IPS DF 6.9 (cell line): ENCODE measurements at regions not wholly inside any gene's neighbourhood (a gene's known extent, or its start where the extent isn't known, plus 50 kb on each side); places are given as distances from the start of the nearest gene placed in this dataset.
"Not testable (repeated sequence)": the region's sequence is repeated elsewhere in the genome, so short reads cannot be mapped to it uniquely, and the experiment has no call there.

Experiments used
- DNase-seq: peaks from one replicate; pipeline ENCODE4 v3.0.0-alpha.2; 2013; ENCODE audit warnings: low read depth, low spot score
- H3K27ac ChIP-seq: one replicate; pipeline ENCODE4 v1.5.1; 2013; ENCODE audit warnings: low read length, control low read depth
- H3K27me3 ChIP-seq: 2 replicates; pipeline ENCODE4 v1.6.1; 2013; ENCODE audit warnings: mild to moderate bottlenecking, low read length; ENCODE audit not compliant: control insufficient read depth, insufficient read depth
- H3K36me3 ChIP-seq: 2 replicates; pipeline ENCODE4 v1.6.1; 2013; ENCODE audit warnings: low read length; ENCODE audit not compliant: control insufficient read depth, insufficient read depth
- H3K4me1 ChIP-seq: 2 replicates; pipeline ENCODE4 v1.6.1; 2013; ENCODE audit warnings: low read length; ENCODE audit not compliant: control insufficient read depth, insufficient read depth
- H3K4me3 ChIP-seq: 2 replicates; pipeline ENCODE4 v1.5.1; 2013; ENCODE audit warnings: mild to moderate bottlenecking, low read length
- H3K9me3 ChIP-seq: 2 replicates; pipeline ENCODE4 v1.6.1; 2013; ENCODE audit warnings: low read length, inconsistent platforms; ENCODE audit not compliant: control insufficient read depth, insufficient read depth
- WGBS: extraction: QIAGEN DNeasy Blood & Tissue Kit; methylation state at CpG from one replicate; pipeline ENCODE4 v1.1.7; 2013; ENCODE audit warnings: mixed read lengths, missing lambda C conversion rate; ENCODE audit not compliant: insufficient read length, insufficient coverage; 5-methylcytosine and 5-hydroxymethylcytosine counted together

DNA sequence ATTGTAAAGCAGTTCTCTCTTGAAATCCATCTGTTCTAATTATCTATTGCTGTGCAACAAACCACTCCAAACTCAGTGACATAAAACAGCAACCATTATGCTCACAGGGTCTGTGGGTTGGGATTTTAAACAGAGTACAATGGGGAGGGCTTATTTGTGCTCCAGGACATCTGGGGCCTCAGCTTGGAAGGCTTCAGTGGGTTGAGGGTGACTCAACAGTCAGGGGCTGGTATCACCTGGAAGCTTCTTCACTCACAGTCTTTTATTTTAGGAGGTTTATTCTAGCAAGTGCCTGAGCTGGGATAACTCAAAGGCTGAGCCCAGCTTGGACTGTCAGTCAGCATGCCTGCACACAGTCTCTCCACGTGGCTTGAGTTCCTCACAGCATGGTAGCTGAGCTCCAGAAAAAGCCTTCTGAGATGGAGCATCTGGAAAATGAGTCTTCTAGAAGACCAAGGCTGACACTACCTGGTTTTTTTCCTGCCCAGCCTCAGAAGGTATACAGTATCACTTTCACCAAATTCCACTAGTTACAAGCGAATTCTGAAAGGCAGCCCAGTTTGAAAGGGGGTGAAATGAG, 234.6 kb upstream of the ID4 start:
- Histone ChIP-seq H3K27me3 (no peaks in the 10 kb centered on the region), H3K36me3 (no peaks in the 10 kb centered on the region), H3K27ac (no peak overlapping the region), H3K4me1 (no peaks in the 10 kb centered on the region), H3K4me3 (no peak overlapping the region), H3K9me3 (no peaks in the 10 kb centered on the region)
- no peak for DNase-seq
- no CpG with 5 or more reads among the region's 2 CpGs for WGBS

DNA sequence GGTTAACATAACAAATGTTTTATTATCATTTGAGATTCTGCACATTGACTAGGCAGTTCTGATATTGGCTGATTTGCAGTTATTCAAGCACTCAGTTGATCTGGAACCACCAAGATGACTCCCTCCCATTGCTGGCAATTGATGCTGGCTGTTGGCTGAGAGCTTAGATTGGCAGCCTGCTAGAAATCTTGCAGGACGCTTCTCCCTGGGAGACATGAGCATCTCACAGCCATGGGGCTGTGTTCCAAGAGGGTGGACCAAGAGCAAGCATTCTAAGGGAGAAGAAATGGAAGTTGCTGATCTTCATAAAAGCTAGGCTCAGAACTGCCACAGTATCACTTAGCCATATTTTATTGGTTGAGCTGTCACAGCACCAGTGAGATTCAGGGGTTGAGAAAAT, 233.4 kb upstream of the ID4 start:
- no peak overlapping the region for H3K4me3 ChIP-seq
- no peak overlapping the region for H3K27ac ChIP-seq
- no peaks in the 10 kb centered on the region for H3K27me3 ChIP-seq
- H3K9me3 ChIP-seq: no peaks in the 10 kb centered on the region
- H3K4me1 ChIP-seq: no peaks in the 10 kb centered on the region
- H3K36me3 ChIP-seq: no peaks in the 10 kb centered on the region
- no CpG with 5 or more reads among the region's 1 CpG for WGBS
- no peak for DNase-seq

DNA sequence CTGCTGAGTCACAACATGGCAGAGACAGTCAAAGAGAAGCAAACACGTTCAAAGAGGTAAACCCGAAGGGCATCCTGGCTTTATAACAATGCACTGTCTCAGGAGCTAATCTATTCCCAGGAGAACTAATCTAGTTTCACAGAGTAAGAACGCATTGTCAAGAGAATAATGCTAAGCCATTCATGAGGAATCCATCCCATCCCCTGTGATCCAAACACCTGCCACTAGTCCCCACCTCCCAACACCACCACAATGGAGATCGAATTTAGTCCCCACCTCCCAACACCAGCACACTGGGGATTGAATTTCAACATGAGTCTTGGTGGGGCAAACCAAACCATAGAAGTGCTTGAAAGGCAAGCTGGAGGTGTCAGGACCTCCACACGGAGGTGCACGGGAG, 231.5 kb upstream of the ID4 start:
- H3K36me3 ChIP-seq: no peaks in the 10 kb centered on the region
- no peaks in the 10 kb centered on the region for H3K9me3 ChIP-seq
- WGBS: no CpG with 5 or more reads among the region's 6 CpGs
- no peak for DNase-seq
- H3K4me3 ChIP-seq: no peak overlapping the region
- no peaks in the 10 kb centered on the region for H3K4me1 ChIP-seq
- H3K27ac ChIP-seq: no peak overlapping the region
- H3K27me3 ChIP-seq: no peaks in the 10 kb centered on the region

DNA sequence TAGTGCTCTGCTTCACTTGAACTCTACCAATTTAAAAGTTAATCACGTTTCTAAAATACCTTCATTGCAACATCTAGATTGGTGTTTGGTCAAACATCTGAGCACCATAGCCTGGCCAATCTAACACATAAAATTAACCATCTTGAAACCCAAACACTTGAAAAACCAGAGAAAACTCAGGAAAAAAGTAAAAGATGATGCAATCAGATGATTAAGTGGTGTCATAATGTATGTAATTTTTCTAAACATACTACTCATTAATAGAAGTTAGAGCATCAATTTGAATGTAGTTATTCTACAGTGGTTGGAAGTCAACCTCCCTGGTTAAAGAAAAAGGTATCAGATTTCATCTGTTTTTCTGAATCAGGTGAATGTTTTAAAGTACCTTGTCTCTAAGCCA, 228.6 kb upstream of the ID4 start:
- Histone ChIP-seq H3K27ac (no peak overlapping the region), H3K36me3 (no peaks in the 10 kb centered on the region), H3K4me1 (no peaks in the 10 kb centered on the region), H3K4me3 (no peak overlapping the region), H3K27me3 (no peaks in the 10 kb centered on the region), H3K9me3 (no peaks in the 10 kb centered on the region)
- no CpG with 5 or more reads among the region's 1 CpG for WGBS
- DNase-seq: no peak

DNA sequence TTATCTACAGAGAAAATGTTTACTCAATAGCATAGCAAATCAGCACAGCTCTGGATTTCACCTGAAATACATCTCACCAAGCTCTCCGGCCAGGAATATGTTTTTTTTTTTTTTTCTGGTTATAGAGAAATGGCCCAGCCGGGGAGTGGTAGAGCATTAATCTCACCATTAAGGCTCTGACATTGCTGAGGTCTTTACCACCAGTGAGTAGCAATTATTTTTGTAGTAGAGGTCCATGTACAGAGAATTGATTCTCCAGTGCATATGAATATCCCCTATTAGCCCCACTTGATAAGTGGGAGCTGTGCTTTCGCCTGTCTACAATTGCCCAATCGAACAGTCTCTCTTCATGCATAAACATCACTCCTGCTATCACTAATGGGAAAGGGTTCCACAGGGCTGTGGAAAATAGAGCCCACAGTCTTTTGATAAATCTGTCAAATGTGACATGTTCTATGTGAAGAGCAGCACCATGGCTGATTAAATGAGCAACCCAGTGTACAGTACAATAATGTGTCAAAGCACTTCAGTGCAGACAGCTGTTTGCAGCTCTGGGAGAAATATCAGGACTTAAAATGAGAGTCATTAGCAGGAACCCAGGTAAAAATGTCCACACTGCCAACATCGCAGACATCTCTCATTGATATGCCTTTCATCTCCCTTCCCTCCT, 227.1 kb upstream of the ID4 start:
- no CpG with 5 or more reads among the region's 5 CpGs for WGBS

DNA sequence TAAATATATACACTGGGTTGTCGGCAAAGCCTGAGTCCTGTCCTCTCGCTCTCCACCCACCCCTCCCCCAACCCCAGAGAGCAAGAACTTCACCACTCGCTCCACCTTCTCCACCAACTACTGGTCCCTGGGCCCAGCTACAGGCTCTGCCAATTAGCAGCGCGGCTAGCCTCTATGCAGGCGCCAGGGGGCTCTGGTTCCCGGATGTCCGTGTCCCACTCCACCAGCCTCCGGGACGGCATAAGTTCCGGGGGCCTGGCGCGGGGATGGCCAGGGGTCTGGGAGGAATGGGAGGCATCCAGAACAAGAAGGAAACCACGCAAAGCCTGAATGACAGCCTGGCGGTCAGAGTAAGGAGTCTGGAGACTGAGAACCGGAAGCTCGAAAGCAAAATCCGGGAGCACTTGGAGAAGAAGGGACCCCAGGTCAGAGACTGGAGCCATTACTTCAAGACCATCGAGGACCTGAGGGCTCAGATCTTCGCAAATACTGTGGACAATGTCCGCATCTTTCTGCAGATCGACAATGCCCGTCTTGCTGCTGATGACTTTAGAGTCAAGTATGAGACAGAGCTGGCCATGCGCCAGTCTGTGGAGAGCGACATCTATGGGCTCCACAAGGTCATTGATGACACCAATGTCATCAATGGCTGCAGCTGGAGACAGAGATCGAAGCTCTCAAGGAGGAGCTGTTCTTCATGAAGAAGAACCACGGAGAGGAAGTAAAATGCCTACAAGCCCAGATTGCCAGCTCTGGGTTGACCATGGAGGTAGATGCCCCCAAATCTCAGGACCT, 224.3 kb upstream of the ID4 start:
- H3K9me3 ChIP-seq, H3K4me1 ChIP-seq, H3K27ac ChIP-seq, H3K27me3 ChIP-seq, H3K4me3 ChIP-seq, H3K36me3 ChIP-seq, DNase-seq: not testable (repeated sequence)
- WGBS: no CpG with 5 or more reads among the region's 27 CpGs

More for the DNA sequence above, 227.1 kb upstream of the ID4 start:
- H3K27me3 ChIP-seq: no peaks in the 10 kb centered on the region
- no peak for DNase-seq
- no peaks in the 10 kb centered on the region for H3K9me3 ChIP-seq
- no peaks in the 10 kb centered on the region for H3K36me3 ChIP-seq
- no peak overlapping the region for H3K27ac ChIP-seq
- H3K4me1 ChIP-seq: no peaks in the 10 kb centered on the region
- H3K4me3 ChIP-seq: no peak overlapping the region

DNA sequence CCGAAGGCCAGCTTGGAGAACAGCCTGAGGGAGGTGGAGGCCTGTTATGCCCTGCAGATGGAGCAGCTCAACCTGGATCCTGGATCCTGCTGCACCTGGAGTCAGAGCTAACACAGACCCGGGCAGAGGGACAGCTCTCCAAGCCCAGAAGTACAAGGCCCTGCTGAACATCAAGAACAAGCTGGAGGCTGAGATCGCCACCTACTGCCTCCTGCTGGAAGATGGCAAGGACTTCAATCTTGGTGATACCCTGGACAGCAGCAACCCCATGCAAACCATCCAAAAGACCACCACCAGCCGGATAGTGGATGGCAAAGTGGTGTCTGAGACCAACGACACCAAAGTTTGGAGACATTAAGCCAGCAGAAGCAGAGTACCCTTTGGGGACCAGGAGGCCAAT, 223.5 kb upstream of the ID4 start:
- H3K4me3 ChIP-seq: no peak overlapping the region
- H3K36me3 ChIP-seq: no peaks in the 10 kb centered on the region
- peak; percentile 9 for DNase-seq
- no peak overlapping the region for H3K27ac ChIP-seq
- H3K27me3 ChIP-seq: no peaks in the 10 kb centered on the region
- H3K4me1 ChIP-seq: no peaks in the 10 kb centered on the region
- no CpG with 5 or more reads among the region's 5 CpGs for WGBS
- H3K9me3 ChIP-seq: no peaks in the 10 kb centered on the region

DNA sequence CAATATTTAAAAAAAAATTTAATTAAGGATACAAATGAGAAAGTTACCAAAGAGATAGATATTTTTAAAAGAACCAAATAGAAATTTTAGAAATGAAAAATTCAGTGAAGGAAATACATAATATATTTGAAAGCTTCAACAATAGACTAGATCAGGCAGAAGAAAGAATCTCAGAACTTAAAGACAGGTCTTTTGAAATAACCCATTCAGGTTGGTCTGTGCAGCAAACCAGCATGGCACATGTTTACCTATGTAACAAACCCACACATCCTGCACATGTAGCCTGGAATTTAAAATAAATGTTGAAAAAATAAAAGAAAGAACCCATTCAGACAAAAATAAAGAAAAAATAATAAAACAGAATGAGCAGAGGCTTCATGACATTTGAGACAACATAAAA, 221.1 kb upstream of the ID4 start:
- no peaks in the 10 kb centered on the region for H3K27me3 ChIP-seq
- no peaks in the 10 kb centered on the region for H3K9me3 ChIP-seq
- DNase-seq: no peak
- no peak overlapping the region for H3K4me3 ChIP-seq
- no peak overlapping the region for H3K27ac ChIP-seq
- no peaks in the 10 kb centered on the region for H3K36me3 ChIP-seq
- no peaks in the 10 kb centered on the region for H3K4me1 ChIP-seq

DNA sequence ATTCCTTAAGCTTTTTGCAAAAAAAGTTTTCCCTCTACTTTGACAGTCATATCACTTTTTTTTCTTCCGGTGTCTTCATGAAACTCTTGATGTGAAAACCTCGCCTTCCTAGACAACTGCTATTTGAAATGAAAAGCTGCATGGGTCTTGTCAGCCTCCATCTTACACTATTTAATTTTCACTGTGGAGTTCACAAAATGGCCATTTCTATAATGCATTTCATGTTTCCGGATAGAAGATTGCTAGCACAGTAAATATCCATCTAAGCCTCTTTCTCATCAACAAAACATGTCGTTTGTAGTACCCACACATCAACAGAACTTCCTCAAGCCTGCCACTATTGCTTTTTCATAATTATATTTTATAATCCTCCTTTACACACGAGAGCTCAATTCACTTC, 204.9 kb upstream of the ID4 start:
- Histone ChIP-seq H3K27me3 (no peaks in the 10 kb centered on the region), H3K36me3 (no peaks in the 10 kb centered on the region), H3K27ac (no peak overlapping the region), H3K4me1 (no peaks in the 10 kb centered on the region), H3K4me3 (no peak overlapping the region), H3K9me3 (no peaks in the 10 kb centered on the region)
- 100% methylated on average over 1 of the region's 5 CpGs for WGBS
- DNase-seq: no peak

DNA sequence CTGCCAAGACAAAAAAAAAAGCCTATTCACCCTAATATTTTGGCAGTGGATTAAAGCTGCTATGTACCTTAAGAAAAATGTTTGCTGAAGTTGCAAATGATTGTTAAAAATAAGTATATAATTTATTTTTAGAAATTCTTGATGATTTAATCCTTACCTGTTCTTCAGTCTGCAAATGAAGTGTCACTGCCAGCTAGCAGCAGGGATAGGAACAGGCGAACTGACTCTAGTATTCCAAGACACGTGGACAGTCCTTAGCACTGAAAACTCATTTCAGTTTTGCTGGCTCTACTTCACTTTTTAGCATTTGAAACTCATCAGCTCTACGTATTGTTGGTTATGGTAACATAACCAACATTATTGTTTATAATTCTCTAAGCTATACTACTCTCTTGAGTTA, 204.4 kb upstream of the ID4 start:
- WGBS: no CpG with 5 or more reads among the region's 3 CpGs
- Histone ChIP-seq H3K4me1 (no peaks in the 10 kb centered on the region), H3K27ac (no peak overlapping the region), H3K4me3 (no peak overlapping the region), H3K27me3 (no peaks in the 10 kb centered on the region), H3K9me3 (no peaks in the 10 kb centered on the region), H3K36me3 (no peaks in the 10 kb centered on the region)
- DNase-seq: no peak
